ENCODE measurements at regions not wholly inside any gene's neighbourhood (a gene's known extent, or its start where the extent isn't known, plus 50 kb on each side); places are given as distances from the start of the nearest gene placed in this dataset.

- TF ChIP-seq POLR2A (IDR thresholded peaks at IDR 0.05), result no peak
- TF ChIP-seq, protein P1, sequence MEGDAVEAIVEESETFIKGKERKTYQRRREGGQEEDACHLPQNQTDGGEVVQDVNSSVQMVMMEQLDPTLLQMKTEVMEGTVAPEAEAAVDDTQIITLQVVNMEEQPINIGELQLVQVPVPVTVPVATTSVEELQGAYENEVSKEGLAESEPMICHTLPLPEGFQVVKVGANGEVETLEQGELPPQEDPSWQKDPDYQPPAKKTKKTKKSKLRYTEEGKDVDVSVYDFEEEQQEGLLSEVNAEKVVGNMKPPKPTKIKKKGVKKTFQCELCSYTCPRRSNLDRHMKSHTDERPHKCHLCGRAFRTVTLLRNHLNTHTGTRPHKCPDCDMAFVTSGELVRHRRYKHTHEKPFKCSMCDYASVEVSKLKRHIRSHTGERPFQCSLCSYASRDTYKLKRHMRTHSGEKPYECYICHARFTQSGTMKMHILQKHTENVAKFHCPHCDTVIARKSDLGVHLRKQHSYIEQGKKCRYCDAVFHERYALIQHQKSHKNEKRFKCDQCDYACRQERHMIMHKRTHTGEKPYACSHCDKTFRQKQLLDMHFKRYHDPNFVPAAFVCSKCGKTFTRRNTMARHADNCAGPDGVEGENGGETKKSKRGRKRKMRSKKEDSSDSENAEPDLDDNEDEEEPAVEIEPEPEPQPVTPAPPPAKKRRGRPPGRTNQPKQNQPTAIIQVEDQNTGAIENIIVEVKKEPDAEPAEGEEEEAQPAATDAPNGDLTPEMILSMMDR (IDR thresholded peaks at IDR 0.05), result no peak
These were observed 249.1 kb upstream of the DIAPH2 start for GRCh38 chrX:96435378-96436035.

Data from right lobe of liver (tissue), 4 donors.